ENCODE measurements at regions not wholly inside any gene's neighbourhood (a gene's known extent, or its start where the extent isn't known, plus 50 kb on each side); places are given as distances from the start of the nearest gene placed in this dataset.

- Histone ChIP-seq H3K9me3 (ENCODE audit: insufficient read depth, low read depth, low read length) (no peaks in the 10 kb centered on the region), H4K20me1 (ENCODE audit: insufficient read depth, low read length, poor library complexity, severe bottlenecking) (no peaks in the 10 kb centered on the region), H2AFZ (ENCODE audit: low read length) (no peak overlapping the region), H3K9me2 (replicated peaks; ENCODE audit: low read depth, low read length) (no peaks in the 10 kb centered on the region), H3K9ac (ENCODE audit: low read depth, low read length, poor library complexity, severe bottlenecking) (no peak overlapping the region), H3F3A (ENCODE audit: low read depth) (no peaks in the 10 kb centered on the region), H3K36me3 (ENCODE audit: insufficient read depth, low read length) (no peaks in the 10 kb centered on the region), H3K79me2 (ENCODE audit: insufficient read depth, low read length) (no peaks in the 10 kb centered on the region), H3K4me1 (ENCODE audit: insufficient read depth, low read length, poor library complexity, severe bottlenecking) (peaks cover 22% of the 10 kb centered on the region), H3K27me3 (ENCODE audit: insufficient read depth, low read length, poor library complexity, severe bottlenecking) (no peaks in the 10 kb centered on the region), H3K4me2 (ENCODE audit: low read depth, low read length, poor library complexity, severe bottlenecking) (no peak overlapping the region), H3K4me3 (ENCODE audit: low read length, poor library complexity, severe bottlenecking) (no peak overlapping the region)
- no peak for TF ChIP-seq EZH2phosphoT487 (IDR thresholded peaks at IDR 0.05; ENCODE audit: borderline replicate concordance)
- TF ChIP-seq CTCF (conservative IDR thresholded peaks at IDR 0.05; ENCODE audit: low read length) = no peak
These were observed 293.7 kb upstream of the GADL1 start for GRCh38 chr3:31188112-31188511.

- no peaks in the 10 kb centered on the region for H3K79me2 ChIP-seq (ENCODE audit: insufficient read depth, low read length)
- no peaks in the 10 kb centered on the region for H4K20me1 ChIP-seq (ENCODE audit: insufficient read depth, low read length, poor library complexity, severe bottlenecking)
- H2AFZ ChIP-seq (ENCODE audit: low read length) = no peak overlapping the region
- no peak overlapping the region for H3K9ac ChIP-seq (ENCODE audit: low read depth, low read length, poor library complexity, severe bottlenecking)
- TF ChIP-seq CTCF (conservative IDR thresholded peaks at IDR 0.05; ENCODE audit: low read length) (no peak), EZH2phosphoT487 (IDR thresholded peaks at IDR 0.05; ENCODE audit: borderline replicate concordance) (no peak)
- no peaks in the 10 kb centered on the region for H3K36me3 ChIP-seq (ENCODE audit: insufficient read depth, low read length)
- no peaks in the 10 kb centered on the region for H3K27me3 ChIP-seq (ENCODE audit: insufficient read depth, low read length, poor library complexity, severe bottlenecking)
- H3F3A ChIP-seq (ENCODE audit: low read depth) = no peaks in the 10 kb centered on the region
- no peaks in the 10 kb centered on the region for H3K9me3 ChIP-seq (ENCODE audit: insufficient read depth, low read depth, low read length)
- no peaks in the 10 kb centered on the region for H3K9me2 ChIP-seq (replicated peaks; ENCODE audit: low read depth, low read length)
- peaks cover 22% of the 10 kb centered on the region for H3K4me1 ChIP-seq (ENCODE audit: insufficient read depth, low read length, poor library complexity, severe bottlenecking)
- H3K4me2 ChIP-seq (ENCODE audit: low read depth, low read length, poor library complexity, severe bottlenecking) = no peak overlapping the region
- no peak overlapping the region for H3K4me3 ChIP-seq (ENCODE audit: low read length, poor library complexity, severe bottlenecking)
These were observed 294.9 kb upstream of the GADL1 start for GRCh38 chr3:31189330-31189729.

DNA sequence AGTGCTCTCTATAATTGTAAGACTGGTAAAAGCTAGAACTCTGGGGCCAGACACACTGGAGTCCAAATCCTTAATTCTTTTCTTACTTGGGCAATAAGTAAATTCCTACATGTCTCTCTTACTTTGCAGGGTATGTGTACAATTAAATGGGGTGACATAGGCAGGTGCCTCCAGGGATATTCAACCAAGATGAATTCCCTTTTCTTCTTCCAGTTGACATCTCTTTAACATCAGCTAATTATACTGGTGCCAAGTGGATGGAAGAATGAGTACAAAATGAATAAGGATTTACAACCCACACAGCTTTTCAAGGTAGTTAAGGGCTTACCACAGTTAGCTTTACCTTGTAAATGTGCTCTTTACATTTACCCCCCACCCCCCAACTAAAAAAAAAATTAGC lies 295.5 kb upstream of the GADL1 start:
- Histone ChIP-seq H3K36me3 (ENCODE audit: insufficient read depth, low read length) (no peaks in the 10 kb centered on the region), H3K27me3 (ENCODE audit: insufficient read depth, low read length, poor library complexity, severe bottlenecking) (no peaks in the 10 kb centered on the region), H3K4me3 (ENCODE audit: low read length, poor library complexity, severe bottlenecking) (no peak overlapping the region), H3K4me1 (ENCODE audit: insufficient read depth, low read length, poor library complexity, severe bottlenecking) (peaks cover 16% of the 10 kb centered on the region), H3K4me2 (ENCODE audit: low read depth, low read length, poor library complexity, severe bottlenecking) (no peak overlapping the region), H3K79me2 (ENCODE audit: insufficient read depth, low read length) (no peaks in the 10 kb centered on the region), H4K20me1 (ENCODE audit: insufficient read depth, low read length, poor library complexity, severe bottlenecking) (no peaks in the 10 kb centered on the region), H3K9me2 (replicated peaks; ENCODE audit: low read depth, low read length) (no peaks in the 10 kb centered on the region), H2AFZ (ENCODE audit: low read length) (no peak overlapping the region), H3K9me3 (ENCODE audit: insufficient read depth, low read depth, low read length) (no peaks in the 10 kb centered on the region), H3F3A (ENCODE audit: low read depth) (no peaks in the 10 kb centered on the region), H3K9ac (ENCODE audit: low read depth, low read length, poor library complexity, severe bottlenecking) (no peak overlapping the region)
- no peak for TF ChIP-seq EZH2phosphoT487 (IDR thresholded peaks at IDR 0.05; ENCODE audit: borderline replicate concordance)
- no peak for TF ChIP-seq CTCF (conservative IDR thresholded peaks at IDR 0.05; ENCODE audit: low read length)

Data from Loucy (cell line).